PFSK-1 (cell line): ENCODE measurements at regions not wholly inside any gene's neighbourhood (a gene's known extent, or its start where the extent isn't known, plus 50 kb on each side); places are given as distances from the start of the nearest gene placed in this dataset.

Experiments
- FOXP2 ChIP-seq: optimal IDR thresholded peaks from 2 replicates; pipeline ENCODE3; 2011; ENCODE audit warnings: borderline replicate concordance, control low read depth, inconsistent platforms; ENCODE audit not compliant: insufficient read depth; ENCODE audit errors: extremely low read length, extremely low read depth
- POLR2AphosphoS5 ChIP-seq: IDR thresholded peaks from 2 replicates; pipeline ENCODE4 v1.6.1; 2012; ENCODE audit warnings: low read depth, mild to moderate bottlenecking, control low read depth, low read length, moderate library complexity
- REST ChIP-seq, 2 experiments: IDR thresholded peaks; 2 replicates each; pipeline versions ENCODE4 v1.6.1 to v1.8.0; 2011 to 2012; ENCODE audit warnings: low read depth in 2 of 2, low read length in 2 of 2, control low read depth in 1 of 2, inconsistent platforms in 1 of 2, mild to moderate bottlenecking in 1 of 2, moderate library complexity in 1 of 2; ENCODE audit not compliant: insufficient read depth in 1 of 2
- SIN3A ChIP-seq: IDR thresholded peaks from 2 replicates; pipeline ENCODE4 v1.6.1; 2012; ENCODE audit warnings: mild to moderate bottlenecking, low read length, moderate library complexity, borderline replicate concordance; ENCODE audit not compliant: insufficient read depth
- TAF1 ChIP-seq: IDR thresholded peaks from 2 replicates; pipeline ENCODE4 v1.6.1; 2012; ENCODE audit warnings: low read length, control low read depth, borderline replicate concordance; ENCODE audit not compliant: insufficient read depth

GRCh38 chr2:193751299-193751698, 1556.6 kb upstream of the TMEFF2 start:
- no peak for TF ChIP-seq FOXP2
- TF ChIP-seq REST (IDR thresholded peaks at IDR 0.05; ENCODE audit: insufficient read depth in 1 of 2, low read depth in 2 of 2, low read length in 2 of 2), result no peak
- no peak for TF ChIP-seq TAF1
- no peak for TF ChIP-seq POLR2AphosphoS5
- no peak for TF ChIP-seq SIN3A

GRCh38 chr2:193749485-193749884, 1554.8 kb upstream of the TMEFF2 start:
- TF ChIP-seq REST (IDR thresholded peaks at IDR 0.05; ENCODE audit: insufficient read depth in 1 of 2, low read depth in 2 of 2, low read length in 2 of 2) (no peak), SIN3A (no peak), POLR2AphosphoS5 (no peak), TAF1 (no peak), FOXP2 (no peak)

- TF ChIP-seq POLR2AphosphoS5, result no peak
- no peak for TF ChIP-seq SIN3A
- no peak for TF ChIP-seq TAF1
- no peak for TF ChIP-seq REST (IDR thresholded peaks at IDR 0.05; ENCODE audit: insufficient read depth in 1 of 2, low read depth in 2 of 2, low read length in 2 of 2)
- no peak for TF ChIP-seq FOXP2
Observed at GRCh38 chr2:193743089-193743488, 1548.4 kb upstream of the TMEFF2 start.

- TF ChIP-seq REST (IDR thresholded peaks at IDR 0.05; ENCODE audit: insufficient read depth in 1 of 2, low read depth in 2 of 2, low read length in 2 of 2) (no peak), TAF1 (no peak), SIN3A (no peak), FOXP2 (no peak)
Observed at GRCh38 chr2:193738892-193739291, 1544.2 kb upstream of the TMEFF2 start.

- TF ChIP-seq FOXP2, result no peak
- TF ChIP-seq REST (IDR thresholded peaks at IDR 0.05; ENCODE audit: insufficient read depth in 1 of 2, low read depth in 2 of 2, low read length in 2 of 2), result no peak
- no peak for TF ChIP-seq POLR2AphosphoS5
- TF ChIP-seq TAF1, result no peak
- TF ChIP-seq SIN3A, result no peak
Observed at GRCh38 chr2:193712912-193713311, 1518.2 kb upstream of the TMEFF2 start.
